ENCODE measurements at regions not wholly inside any gene's neighbourhood (a gene's known extent, or its start where the extent isn't known, plus 50 kb on each side); places are given as distances from the start of the nearest gene placed in this dataset.

GRCh38 chr9:84393266-84393950, 52.9 kb upstream of the SLC28A3 start:
- TF ChIP-seq CTCF (conservative IDR thresholded peaks at IDR 0.05; ENCODE audit: control insufficient read depth, insufficient read depth, low read depth, low read length): no peak
- DNase-seq (ENCODE audit: low read depth): no peak
- no peak overlapping the region for H3K4me3 ChIP-seq (ENCODE audit: control insufficient read depth, low read depth, low read length)

GRCh38 chr9:84394036-84394435, 53.5 kb upstream of the SLC28A3 start:
- H3K4me3 ChIP-seq (ENCODE audit: control insufficient read depth, low read depth, low read length): no peak overlapping the region
- DNase-seq (ENCODE audit: low read depth): no peak
- no peak for TF ChIP-seq CTCF (conservative IDR thresholded peaks at IDR 0.05; ENCODE audit: control insufficient read depth, insufficient read depth, low read depth, low read length)

- H3K4me3 ChIP-seq (ENCODE audit: control insufficient read depth, low read depth, low read length): no peak overlapping the region
- TF ChIP-seq CTCF (conservative IDR thresholded peaks at IDR 0.05; ENCODE audit: control insufficient read depth, insufficient read depth, low read depth, low read length): peak; percentile 82
- peak; percentile 72 for DNase-seq (ENCODE audit: low read depth)
Observed at GRCh38 chr9:84397151-84397728, 56.7 kb upstream of the SLC28A3 start.

GRCh38 chr9:84397822-84398221, 57.3 kb upstream of the SLC28A3 start:
- no peak for TF ChIP-seq CTCF (conservative IDR thresholded peaks at IDR 0.05; ENCODE audit: control insufficient read depth, insufficient read depth, low read depth, low read length)
- peak; percentile 68 for DNase-seq (ENCODE audit: low read depth)

GRCh38 chr9:84402517-84402916, 62.0 kb upstream of the SLC28A3 start:
- DNase-seq (ENCODE audit: low read depth): no peak
- no peak overlapping the region for H3K4me3 ChIP-seq (ENCODE audit: control insufficient read depth, low read depth, low read length)
- TF ChIP-seq CTCF (conservative IDR thresholded peaks at IDR 0.05; ENCODE audit: control insufficient read depth, insufficient read depth, low read depth, low read length): no peak

More at GRCh38 chr9:84397822-84398221, 57.3 kb upstream of the SLC28A3 start:
- no peak overlapping the region for H3K4me3 ChIP-seq (ENCODE audit: control insufficient read depth, low read depth, low read length)

GRCh38 chr9:84403288-84403687, 62.7 kb upstream of the SLC28A3 start:
- no peak for TF ChIP-seq CTCF (conservative IDR thresholded peaks at IDR 0.05; ENCODE audit: control insufficient read depth, insufficient read depth, low read depth, low read length)
- H3K4me3 ChIP-seq (ENCODE audit: control insufficient read depth, low read depth, low read length): no peak overlapping the region
- no peak for DNase-seq (ENCODE audit: low read depth)

Data from fibroblast of mammary gland (primary cell).